Ishikawa (cell line): ENCODE measurements at regions not wholly inside any gene's neighbourhood (a gene's known extent, or its start where the extent isn't known, plus 50 kb on each side); places are given as distances from the start of the nearest gene placed in this dataset.

Experiments used
- CEBPB ChIP-seq: IDR thresholded peaks from 2 replicates; pipeline ENCODE4 v1.6.1; 2012
- CREB1 ChIP-seq: IDR thresholded peaks from 2 replicates; pipeline ENCODE4 v1.6.1; 2012; ENCODE audit warnings: low read depth
- EGR1 ChIP-seq: IDR thresholded peaks from 2 replicates; pipeline ENCODE4 v1.6.1; 2012
- EP300 ChIP-seq: IDR thresholded peaks from 2 replicates; pipeline ENCODE4 v1.6.1; 2012; ENCODE audit warnings: borderline replicate concordance
- FOXM1 ChIP-seq: IDR thresholded peaks from 2 replicates; pipeline ENCODE4 v1.6.1; 2012; ENCODE audit warnings: low read depth, borderline replicate concordance
- MAX ChIP-seq: IDR thresholded peaks from 2 replicates; pipeline ENCODE4 v1.6.1; 2012
- NFIC ChIP-seq: IDR thresholded peaks from 2 replicates; pipeline ENCODE4 v1.6.1; 2012
- RAD21 ChIP-seq: IDR thresholded peaks from 2 replicates; pipeline ENCODE4 v1.6.1; 2012; ENCODE audit warnings: low read depth
- TAF1 ChIP-seq: IDR thresholded peaks from 2 replicates; pipeline ENCODE4 v1.6.1; 2012; ENCODE audit warnings: low read depth, mild to moderate bottlenecking
- TCF12 ChIP-seq: IDR thresholded peaks from 2 replicates; pipeline ENCODE4 v1.6.1; 2012; ENCODE audit warnings: low read depth
- TEAD4 ChIP-seq: IDR thresholded peaks from 2 replicates; pipeline ENCODE4 v1.6.1; 2012
- USF1 ChIP-seq: IDR thresholded peaks from 2 replicates; pipeline ENCODE4 v1.6.1; 2012
- YY1 ChIP-seq: IDR thresholded peaks from 2 replicates; pipeline ENCODE4 v1.6.1; 2012; ENCODE audit warnings: low read depth
- ZBTB7A ChIP-seq: IDR thresholded peaks from 2 replicates; pipeline ENCODE4 v1.6.1; 2012; ENCODE audit warnings: low read depth
- TF ChIP-seq, protein P1 (sequence below): IDR thresholded peaks from 2 replicates; pipeline ENCODE4 v1.6.1; 2012; ENCODE audit warnings: low read depth, mild to moderate bottlenecking

GRCh38 chr5:58224661-58225060 lies 235.2 kb downstream of the PLK2 start:
- TF ChIP-seq MAX, result no peak

- no peak for TF ChIP-seq MAX
- no peak for TF ChIP-seq FOXM1
- TF ChIP-seq ZBTB7A, result no peak
- TF ChIP-seq NFIC, result no peak
- TF ChIP-seq USF1, result no peak
- TF ChIP-seq RAD21, result no peak
- no peak for TF ChIP-seq TCF12
- no peak for TF ChIP-seq CEBPB
- no peak for TF ChIP-seq TAF1
- TF ChIP-seq CREB1, result no peak
- TF ChIP-seq, protein P1, sequence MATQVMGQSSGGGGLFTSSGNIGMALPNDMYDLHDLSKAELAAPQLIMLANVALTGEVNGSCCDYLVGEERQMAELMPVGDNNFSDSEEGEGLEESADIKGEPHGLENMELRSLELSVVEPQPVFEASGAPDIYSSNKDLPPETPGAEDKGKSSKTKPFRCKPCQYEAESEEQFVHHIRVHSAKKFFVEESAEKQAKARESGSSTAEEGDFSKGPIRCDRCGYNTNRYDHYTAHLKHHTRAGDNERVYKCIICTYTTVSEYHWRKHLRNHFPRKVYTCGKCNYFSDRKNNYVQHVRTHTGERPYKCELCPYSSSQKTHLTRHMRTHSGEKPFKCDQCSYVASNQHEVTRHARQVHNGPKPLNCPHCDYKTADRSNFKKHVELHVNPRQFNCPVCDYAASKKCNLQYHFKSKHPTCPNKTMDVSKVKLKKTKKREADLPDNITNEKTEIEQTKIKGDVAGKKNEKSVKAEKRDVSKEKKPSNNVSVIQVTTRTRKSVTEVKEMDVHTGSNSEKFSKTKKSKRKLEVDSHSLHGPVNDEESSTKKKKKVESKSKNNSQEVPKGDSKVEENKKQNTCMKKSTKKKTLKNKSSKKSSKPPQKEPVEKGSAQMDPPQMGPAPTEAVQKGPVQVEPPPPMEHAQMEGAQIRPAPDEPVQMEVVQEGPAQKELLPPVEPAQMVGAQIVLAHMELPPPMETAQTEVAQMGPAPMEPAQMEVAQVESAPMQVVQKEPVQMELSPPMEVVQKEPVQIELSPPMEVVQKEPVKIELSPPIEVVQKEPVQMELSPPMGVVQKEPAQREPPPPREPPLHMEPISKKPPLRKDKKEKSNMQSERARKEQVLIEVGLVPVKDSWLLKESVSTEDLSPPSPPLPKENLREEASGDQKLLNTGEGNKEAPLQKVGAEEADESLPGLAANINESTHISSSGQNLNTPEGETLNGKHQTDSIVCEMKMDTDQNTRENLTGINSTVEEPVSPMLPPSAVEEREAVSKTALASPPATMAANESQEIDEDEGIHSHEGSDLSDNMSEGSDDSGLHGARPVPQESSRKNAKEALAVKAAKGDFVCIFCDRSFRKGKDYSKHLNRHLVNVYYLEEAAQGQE, result no peak
- TF ChIP-seq EGR1, result no peak
- no peak for TF ChIP-seq TEAD4
- no peak for TF ChIP-seq YY1
- no peak for TF ChIP-seq EP300
These were observed 235.7 kb downstream of the PLK2 start for GRCh38 chr5:58224221-58224620.

- no peak for TF ChIP-seq YY1
- TF ChIP-seq TCF12, result no peak
- TF ChIP-seq, protein P1, result no peak
- no peak for TF ChIP-seq RAD21
- TF ChIP-seq USF1, result no peak
- TF ChIP-seq EP300, result no peak
- TF ChIP-seq CREB1, result no peak
These were observed 244.5 kb downstream of the PLK2 start for GRCh38 chr5:58215364-58215763.

GRCh38 chr5:58211441-58211840 lies 248.4 kb downstream of the PLK2 start:
- no peak for TF ChIP-seq USF1
- TF ChIP-seq NFIC, result no peak
- TF ChIP-seq CREB1, result no peak
- no peak for TF ChIP-seq EP300
- no peak for TF ChIP-seq TAF1
- TF ChIP-seq TEAD4, result no peak
- TF ChIP-seq YY1, result no peak
- TF ChIP-seq TCF12, result no peak
- TF ChIP-seq ZBTB7A, result no peak
- no peak for TF ChIP-seq MAX
- TF ChIP-seq CEBPB, result no peak
- no peak for TF ChIP-seq RAD21
- TF ChIP-seq, protein P1, result no peak
- no peak for TF ChIP-seq FOXM1

GRCh38 chr5:58208674-58209073 lies 251.2 kb downstream of the PLK2 start:
- TF ChIP-seq CREB1, result no peak
- no peak for TF ChIP-seq USF1
- no peak for TF ChIP-seq EGR1
- no peak for TF ChIP-seq YY1
- no peak for TF ChIP-seq CEBPB
- no peak for TF ChIP-seq ZBTB7A
- no peak for TF ChIP-seq MAX
- TF ChIP-seq RAD21, result no peak
- TF ChIP-seq, protein P1, result no peak
- no peak for TF ChIP-seq TEAD4
- no peak for TF ChIP-seq FOXM1
- TF ChIP-seq TCF12, result no peak
- TF ChIP-seq EP300, result no peak
- TF ChIP-seq TAF1, result no peak
- TF ChIP-seq NFIC, result no peak
